Large intestine (tissue), 3 donors: ENCODE measurements at regions not wholly inside any gene's neighbourhood (a gene's known extent, or its start where the extent isn't known, plus 50 kb on each side); places are given as distances from the start of the nearest gene placed in this dataset.

Source experiments
- DNase-seq, 2 donors: peaks; one replicate each; pipeline versions ENCODE4 v3.0.0 to v3.0.0-alpha.2; 2013
- H3K27ac ChIP-seq: one replicate; pipeline ENCODE4 v1.5.1; 2013; ENCODE audit warnings: low read length
- H3K27me3 ChIP-seq: 2 replicates; pipeline ENCODE4 v1.6.1; 2013; ENCODE audit warnings: low read length; ENCODE audit not compliant: control insufficient read depth, insufficient read depth
- H3K36me3 ChIP-seq: 2 replicates; pipeline ENCODE4 v1.6.1; 2013; ENCODE audit warnings: low read length; ENCODE audit not compliant: control insufficient read depth, insufficient read depth
- H3K4me1 ChIP-seq: one replicate; pipeline ENCODE4 v1.6.1; 2013; ENCODE audit warnings: low read length; ENCODE audit not compliant: control insufficient read depth, insufficient read depth
- H3K4me3 ChIP-seq: one replicate; pipeline ENCODE4 v1.5.1; 2013; ENCODE audit warnings: low read length
- H3K9me3 ChIP-seq: one replicate; pipeline ENCODE4 v1.6.1; 2013; ENCODE audit warnings: mild to moderate bottlenecking, low read depth, low read length, moderate library complexity; ENCODE audit not compliant: control insufficient read depth
- WGBS: methylation state at CpG from one replicate; pipeline ENCODE4 v1.1.5; 2013; ENCODE audit warnings: low lambda C conversion rate; ENCODE audit not compliant: insufficient coverage; 5-methylcytosine and 5-hydroxymethylcytosine counted together

- no peak overlapping the region for H3K4me3 ChIP-seq
- H3K27me3 ChIP-seq = no peaks in the 10 kb centered on the region
- DNase-seq = no peak
- 83% methylated on average over 2 of the region's 4 CpGs for WGBS
- H3K4me1 ChIP-seq = no peaks in the 10 kb centered on the region
- H3K27ac ChIP-seq = no peak overlapping the region
- H3K36me3 ChIP-seq = no peaks in the 10 kb centered on the region
- no peaks in the 10 kb centered on the region for H3K9me3 ChIP-seq
Observed at GRCh38 chr5:113891491-113891890, 378.0 kb downstream of the YTHDC2 start.

GRCh38 chr5:113896789-113897188, 383.3 kb downstream of the YTHDC2 start:
- no peaks in the 10 kb centered on the region for H3K9me3 ChIP-seq
- DNase-seq = no peak
- no peaks in the 10 kb centered on the region for H3K36me3 ChIP-seq
- no peaks in the 10 kb centered on the region for H3K4me1 ChIP-seq
- WGBS = 50% methylated on average over 1 of the region's 3 CpGs
- no peaks in the 10 kb centered on the region for H3K27me3 ChIP-seq
- H3K27ac ChIP-seq = no peak overlapping the region
- H3K4me3 ChIP-seq = no peak overlapping the region

GRCh38 chr5:113897748-113898147, 384.3 kb downstream of the YTHDC2 start:
- no peaks in the 10 kb centered on the region for H3K27me3 ChIP-seq
- WGBS = no CpG with 5 or more reads among the region's 5 CpGs
- H3K4me3 ChIP-seq = no peak overlapping the region
- no peaks in the 10 kb centered on the region for H3K9me3 ChIP-seq
- H3K27ac ChIP-seq = no peak overlapping the region
- H3K4me1 ChIP-seq = no peaks in the 10 kb centered on the region
- no peaks in the 10 kb centered on the region for H3K36me3 ChIP-seq
- DNase-seq = peak in 1 of 2 donors; percentile 2

- no peaks in the 10 kb centered on the region for H3K36me3 ChIP-seq
- no peak for DNase-seq
- no peaks in the 10 kb centered on the region for H3K27me3 ChIP-seq
- H3K4me3 ChIP-seq = no peak overlapping the region
- H3K9me3 ChIP-seq = no peaks in the 10 kb centered on the region
- no peak overlapping the region for H3K27ac ChIP-seq
- no peaks in the 10 kb centered on the region for H3K4me1 ChIP-seq
Observed at GRCh38 chr5:113900141-113900540, 386.6 kb downstream of the YTHDC2 start.

GRCh38 chr5:113900816-113901215, 387.3 kb downstream of the YTHDC2 start:
- Histone ChIP-seq H3K9me3 (no peaks in the 10 kb centered on the region), H3K4me1 (no peaks in the 10 kb centered on the region), H3K27ac (no peak overlapping the region), H3K27me3 (no peaks in the 10 kb centered on the region), H3K4me3 (no peak overlapping the region), H3K36me3 (no peaks in the 10 kb centered on the region)
- no CpG with 5 or more reads among the region's 3 CpGs for WGBS
- DNase-seq = no peak

- no peak for DNase-seq
- H3K4me1 ChIP-seq = no peaks in the 10 kb centered on the region
- no peaks in the 10 kb centered on the region for H3K36me3 ChIP-seq
- H3K9me3 ChIP-seq = no peaks in the 10 kb centered on the region
- no peak overlapping the region for H3K27ac ChIP-seq
- H3K4me3 ChIP-seq = no peak overlapping the region
- WGBS = 82% methylated on average over 1 of the region's 1 CpG
- no peaks in the 10 kb centered on the region for H3K27me3 ChIP-seq
Observed at GRCh38 chr5:113901718-113902117, 388.2 kb downstream of the YTHDC2 start.

- H3K9me3 ChIP-seq = no peaks in the 10 kb centered on the region
- H3K4me3 ChIP-seq = no peak overlapping the region
- no peak overlapping the region for H3K27ac ChIP-seq
- H3K27me3 ChIP-seq = no peaks in the 10 kb centered on the region
- 70% methylated on average over 2 of the region's 2 CpGs for WGBS
- DNase-seq = no peak
- no peaks in the 10 kb centered on the region for H3K4me1 ChIP-seq
- H3K36me3 ChIP-seq = no peaks in the 10 kb centered on the region
Observed at GRCh38 chr5:113902917-113903660, 389.6 kb downstream of the YTHDC2 start.

- no peak for DNase-seq
- no peak overlapping the region for H3K27ac ChIP-seq
- H3K36me3 ChIP-seq = no peaks in the 10 kb centered on the region
- no peaks in the 10 kb centered on the region for H3K4me1 ChIP-seq
- H3K9me3 ChIP-seq = no peaks in the 10 kb centered on the region
- no peak overlapping the region for H3K4me3 ChIP-seq
- WGBS = no CpG with 5 or more reads among the region's 6 CpGs
- no peaks in the 10 kb centered on the region for H3K27me3 ChIP-seq
Observed at GRCh38 chr5:113909782-113910181, 396.3 kb downstream of the YTHDC2 start.

- DNase-seq = no peak
- no peaks in the 10 kb centered on the region for H3K36me3 ChIP-seq
- H3K27me3 ChIP-seq = no peaks in the 10 kb centered on the region
- no peaks in the 10 kb centered on the region for H3K4me1 ChIP-seq
- H3K27ac ChIP-seq = no peak overlapping the region
- 60% methylated on average over 1 of the region's 2 CpGs for WGBS
- H3K9me3 ChIP-seq = no peaks in the 10 kb centered on the region
- no peak overlapping the region for H3K4me3 ChIP-seq
Observed at GRCh38 chr5:113917997-113918396, 404.5 kb downstream of the YTHDC2 start.

GRCh38 chr5:113922343-113922742, 408.8 kb downstream of the YTHDC2 start:
- no peaks in the 10 kb centered on the region for H3K27me3 ChIP-seq
- H3K4me3 ChIP-seq = no peak overlapping the region
- H3K27ac ChIP-seq = no peak overlapping the region
- H3K9me3 ChIP-seq = peaks cover 3% of the 10 kb centered on the region
- 58% methylated on average over 2 of the region's 3 CpGs for WGBS
- H3K36me3 ChIP-seq = no peaks in the 10 kb centered on the region
- no peak for DNase-seq
- no peaks in the 10 kb centered on the region for H3K4me1 ChIP-seq

- H3K27me3 ChIP-seq = no peaks in the 10 kb centered on the region
- no peak for DNase-seq
- no CpG with 5 or more reads among the region's 7 CpGs for WGBS
- H3K27ac ChIP-seq = no peak overlapping the region
- no peaks in the 10 kb centered on the region for H3K9me3 ChIP-seq
- no peak overlapping the region for H3K4me3 ChIP-seq
- no peaks in the 10 kb centered on the region for H3K4me1 ChIP-seq
- H3K36me3 ChIP-seq = no peaks in the 10 kb centered on the region
Observed at GRCh38 chr5:113935453-113935852, 422.0 kb downstream of the YTHDC2 start.
